ENCODE measurements at regions not wholly inside any gene's neighbourhood (a gene's known extent, or its start where the extent isn't known, plus 50 kb on each side); places are given as distances from the start of the nearest gene placed in this dataset.

DNA sequence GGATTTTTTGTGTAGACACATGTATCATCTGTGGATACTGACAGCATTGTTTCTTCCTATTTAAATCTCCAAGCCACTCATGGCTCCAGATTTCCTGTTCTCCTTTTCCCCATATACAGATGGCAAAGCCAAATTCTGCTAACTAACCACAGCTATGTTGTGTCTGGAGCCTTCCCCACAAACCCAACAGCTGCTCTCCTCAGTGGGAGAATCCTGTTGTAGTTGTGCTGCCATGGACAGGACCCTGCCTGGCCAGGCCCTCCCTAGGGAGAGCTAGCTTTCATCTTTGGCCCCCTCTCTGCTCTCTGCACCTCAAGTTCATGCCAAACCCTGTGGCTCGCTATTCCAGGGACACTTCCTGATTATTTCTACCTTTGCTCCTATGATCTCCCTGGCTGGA lies 106.4 kb upstream of the CCDC90B start:
- H3K36me3 ChIP-seq (ENCODE audit: control insufficient read depth in 2 of 4, insufficient read depth in 4 of 4, low read length in 3 of 4), result no peaks in the 10 kb centered on the region
- H2AFZ ChIP-seq (ENCODE audit: low read length), result no peak overlapping the region
- H4K8ac ChIP-seq (ENCODE audit: extremely low read depth, insufficient read depth, low read length), result no peak overlapping the region
- H3K79me2 ChIP-seq (ENCODE audit: control insufficient read depth in 1 of 2, insufficient read depth in 2 of 2, low read length in 2 of 2), result no peaks in the 10 kb centered on the region
- POLR2A ChIA-PET (ENCODE audit: partially characterized antibody), result no interaction called here
- no peak overlapping the region for H3K14ac ChIP-seq (ENCODE audit: insufficient read length)
- no peak overlapping the region for H2BK5ac ChIP-seq (ENCODE audit: low read depth, low read length)
- no peak overlapping the region for H4K5ac ChIP-seq (ENCODE audit: insufficient read length, low read depth, low read length)
- H3K23me2 ChIP-seq (ENCODE audit: low read depth, low read length), result no peaks in the 10 kb centered on the region
- H3K4me3 ChIP-seq (ENCODE audit: extremely low read depth in 1 of 4, insufficient read depth in 2 of 4, low read depth in 3 of 4, low read length in 4 of 4), result no peak overlapping the region
- no peak overlapping the region for H2BK15ac ChIP-seq (ENCODE audit: low read length)
- FAIRE-seq, result no peak
- H2BK120ac ChIP-seq (replicated peaks; ENCODE audit: low read depth, low read length), result no peak overlapping the region
- no peaks in the 10 kb centered on the region for H3K9me3 ChIP-seq (ENCODE audit: insufficient read depth in 2 of 2, low read depth in 1 of 2, low read length in 1 of 2)
- no peaks in the 10 kb centered on the region for H3K79me1 ChIP-seq (ENCODE audit: low read depth, low read length)
- H3K27me3 ChIP-seq (replicated peaks in 1 of 4; ENCODE audit: control insufficient read depth in 3 of 4, extremely low read depth in 1 of 4, insufficient read depth in 3 of 4, low read length in 3 of 4), result no peaks in the 10 kb centered on the region
- WGBS, 2 experiments (ENCODE audit: extremely low coverage in 1 of 2, insufficient coverage in 1 of 2, insufficient read length in 1 of 2, insufficient replicate concordance in 2 of 2, low coverage in 1 of 2, low lambda C conversion rate in 2 of 2, missing lambda C conversion rate in 1 of 2), result 95% methylated on average over 1 of the region's 1 CpG; no CpG with 5 or more reads in 1 of the 2 experiments
- H2BK12ac ChIP-seq (ENCODE audit: low read depth, low read length), result no peak overlapping the region
- H3K4me2 ChIP-seq (ENCODE audit: insufficient read depth in 1 of 2, low read depth in 2 of 2, low read length in 2 of 2), result no peak overlapping the region
- H3K4me1 ChIP-seq (replicated peaks in 1 of 4; ENCODE audit: control insufficient read depth in 3 of 4, insufficient read depth in 4 of 4, low read length in 3 of 4), result no peaks in the 10 kb centered on the region
- H3K4ac ChIP-seq (replicated peaks; ENCODE audit: insufficient read length, low read depth, low read length), result no peak overlapping the region
- H2AK5ac ChIP-seq (ENCODE audit: low read depth, low read length), result no peak overlapping the region
- DNase-seq (ENCODE audit: low read depth in 1 of 2, low spot score in 2 of 2), result no peak
- no peak overlapping the region for H4K91ac ChIP-seq (replicated peaks; ENCODE audit: insufficient read length, low read length)
- H3K9ac ChIP-seq (replicated peaks in 1 of 4; ENCODE audit: extremely low read depth in 1 of 4, low read depth in 3 of 4, low read length in 3 of 4), result no peak overlapping the region
- CTCF ChIA-PET (ENCODE audit: partially characterized antibody), result interaction anchor here (1.3 kb wide), 1 partner anchor 16 kb away, joined by 3 read pairs; no protein-coding TSS in a partner anchor
- H2BK20ac ChIP-seq (ENCODE audit: low read length), result no peak overlapping the region
- no peak overlapping the region for H3K23ac ChIP-seq (ENCODE audit: insufficient read length)
- no peak overlapping the region for H3K18ac ChIP-seq (ENCODE audit: extremely low read depth, low read length)
- no peak overlapping the region for H3K56ac ChIP-seq (replicated peaks; ENCODE audit: insufficient read length, low read depth, low read length)
- TF ChIP-seq HDAC6 (IDR thresholded peaks at IDR 0.05; ENCODE audit: low read depth, low read length), result no peak
- no peak for TF ChIP-seq YY1 (IDR thresholded peaks at IDR 0.05; ENCODE audit: low read depth, low read length)
- TF ChIP-seq SAP30 (IDR thresholded peaks at IDR 0.05; ENCODE audit: insufficient read depth, insufficient replicate concordance, low read length), result no peak
- no peak for TF ChIP-seq SP2 (IDR thresholded peaks at IDR 0.05; ENCODE audit: low read length)
- TF ChIP-seq TBP (IDR thresholded peaks at IDR 0.05; ENCODE audit: low read depth, low read length), result no peak
- TF ChIP-seq, protein P1, sequence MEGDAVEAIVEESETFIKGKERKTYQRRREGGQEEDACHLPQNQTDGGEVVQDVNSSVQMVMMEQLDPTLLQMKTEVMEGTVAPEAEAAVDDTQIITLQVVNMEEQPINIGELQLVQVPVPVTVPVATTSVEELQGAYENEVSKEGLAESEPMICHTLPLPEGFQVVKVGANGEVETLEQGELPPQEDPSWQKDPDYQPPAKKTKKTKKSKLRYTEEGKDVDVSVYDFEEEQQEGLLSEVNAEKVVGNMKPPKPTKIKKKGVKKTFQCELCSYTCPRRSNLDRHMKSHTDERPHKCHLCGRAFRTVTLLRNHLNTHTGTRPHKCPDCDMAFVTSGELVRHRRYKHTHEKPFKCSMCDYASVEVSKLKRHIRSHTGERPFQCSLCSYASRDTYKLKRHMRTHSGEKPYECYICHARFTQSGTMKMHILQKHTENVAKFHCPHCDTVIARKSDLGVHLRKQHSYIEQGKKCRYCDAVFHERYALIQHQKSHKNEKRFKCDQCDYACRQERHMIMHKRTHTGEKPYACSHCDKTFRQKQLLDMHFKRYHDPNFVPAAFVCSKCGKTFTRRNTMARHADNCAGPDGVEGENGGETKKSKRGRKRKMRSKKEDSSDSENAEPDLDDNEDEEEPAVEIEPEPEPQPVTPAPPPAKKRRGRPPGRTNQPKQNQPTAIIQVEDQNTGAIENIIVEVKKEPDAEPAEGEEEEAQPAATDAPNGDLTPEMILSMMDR (IDR thresholded peaks at IDR 0.05; ENCODE audit: control extremely low read depth in 1 of 3, insufficient read depth in 1 of 3, low read depth in 1 of 3, low read length in 3 of 3), result no peak
- TF ChIP-seq CHD2 (IDR thresholded peaks at IDR 0.05; ENCODE audit: low read length), result no peak
- TF ChIP-seq USF2 (IDR thresholded peaks at IDR 0.05; ENCODE audit: low read length), result no peak
- no peak for TF ChIP-seq SIN3A (conservative IDR thresholded peaks at IDR 0.05 in 1 of 2, IDR thresholded peaks at IDR 0.05 in 1 of 2; ENCODE audit: low read depth in 1 of 2, low read length in 2 of 2)
- TF ChIP-seq CEBPB (IDR thresholded peaks at IDR 0.05; ENCODE audit: low read depth, low read length), result no peak
- TF ChIP-seq RAD21 (IDR thresholded peaks at IDR 0.05 in 1 of 2, conservative IDR thresholded peaks at IDR 0.05 in 1 of 2; ENCODE audit: low read depth in 2 of 2, low read length in 2 of 2), result no peak
- no peaks in the 10 kb centered on the region for H4K20me1 ChIP-seq (replicated peaks in 1 of 2; ENCODE audit: control insufficient read depth in 1 of 2, insufficient read depth in 2 of 2, low read length in 2 of 2)
- no peak overlapping the region for H3K27ac ChIP-seq (ENCODE audit: low read depth, low read length)

Data from H1 (cell line).